Adrenal gland (tissue), 9 donors: ENCODE measurements at regions not wholly inside any gene's neighbourhood (a gene's known extent, or its start where the extent isn't known, plus 50 kb on each side); places are given as distances from the start of the nearest gene placed in this dataset.

ENCODE experiments used
- DNase-seq, 7 donors: peaks; one replicate each; pipeline ENCODE4 v3.0.0-alpha.2; 2019 to 2020
- H3K27ac ChIP-seq, 5 donors: fragments of 200-600 bp; sonication (generic) in 4 of 5; 1 replicate in 3 of 5; 2 replicates in 2 of 5; pipeline versions ENCODE4 v1.5.1 to v1.8.0; 2016 to 2020; ENCODE audit warnings: mild to moderate bottlenecking in 1 of 5
- H3K27me3 ChIP-seq: fragments of 200-600 bp; 2 replicates; pipeline ENCODE4 v1.8.0; 2021
- H3K36me3 ChIP-seq, 2 donors: fragments of 200-600 bp; replicated peaks in 1 of 2; 1 replicate in 1 of 2; 2 replicates in 1 of 2; pipeline versions ENCODE4 v1.5.1 to v1.8.0; 2018 to 2022
- H3K4me1 ChIP-seq, 2 donors: fragments of 200-600 bp; replicated peaks in 1 of 2; 1 replicate in 1 of 2; 2 replicates in 1 of 2; pipeline versions ENCODE4 v1.5.1 to v1.8.0; 2018 to 2021
- H3K4me3 ChIP-seq, 4 donors: fragments of 200-600 bp; sonication (generic) in 3 of 4; one replicate each; pipeline ENCODE4 v1.5.1; 2016 to 2018
- H3K9me3 ChIP-seq, 3 donors: fragments of 200-600 bp; sonication (generic) in 1 of 3; replicated peaks in 1 of 3; 1 replicate in 2 of 3; 2 replicates in 1 of 3; pipeline versions ENCODE4 v1.5.1 to v1.8.0; 2016 to 2021
- CTCF ChIP-seq, 6 experiments: fragments of 450-650 bp in 4 of 6; fragments of 200-600 bp in 2 of 6; sonication (generic) in 1 of 6; IDR thresholded peaks; 1 replicate in 5 of 6; 2 replicates in 1 of 6; pipeline versions ENCODE4 v1.5.1 to v1.8.0; 2016 to 2021; ENCODE audit warnings: antibody characterized with exemption in 6 of 6, mild to moderate bottlenecking in 2 of 6, moderate library complexity in 1 of 6
- POLR2A ChIP-seq, 2 donors: fragments of 450-650 bp; IDR thresholded peaks; one replicate each; pipeline ENCODE4 v1.6.1; 2017; ENCODE audit warnings: antibody characterized with exemption in 2 of 2, mild to moderate bottlenecking in 2 of 2, moderate library complexity in 1 of 2
- WGBS, 4 donors: extraction: QIAGEN DNeasy Blood & Tissue Kit in 2 of 4; methylation state at CpG; one replicate each; pipeline versions ENCODE4 v1.1.5 to v1.1.7; 2013 to 2017; 5-methylcytosine and 5-hydroxymethylcytosine counted together
- intact Hi-C, 2 donors: fragments of 100-400 bp; cut with DNase I; formaldehyde crosslinking; loops; one replicate each; pipeline versions ENCODE4 v1.14.1 to v1.15.0; 2022 to 2023
- donor health status: healthy with polysubstance abuse.
- donor health status: Bipolar disorder and iron deficiency.
- donor health status: DM: yes; HTN: yes; CAD: no.
- donor health status: DM: no; HTN: no; CAD: no.
- donor health status: DM: no; HTN: no; CAD: no.

DNA sequence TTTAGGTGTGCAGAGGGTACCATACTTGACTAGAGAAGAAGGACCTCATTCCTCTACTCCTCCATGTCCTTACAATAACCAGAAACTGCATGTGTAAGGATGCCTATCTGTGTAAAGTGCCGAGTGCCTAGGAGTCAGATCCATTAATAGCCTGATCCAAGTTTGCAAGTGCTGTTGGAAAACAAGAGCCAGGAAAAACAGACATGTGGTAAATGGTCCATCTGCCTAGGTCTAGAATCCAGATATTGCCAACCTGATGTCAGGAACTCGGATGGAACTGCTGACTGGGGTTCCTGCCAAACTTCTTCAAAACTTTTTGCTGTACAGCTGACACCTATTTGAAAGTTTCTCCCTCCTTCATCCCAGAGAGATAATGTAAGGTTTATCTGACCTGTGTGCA, 239.4 kb upstream of the CAMK1G start:
- DNase-seq: no peak
- Histone ChIP-seq H3K27ac (no peak overlapping the region), H3K4me1 (peaks cover 0 to 6% of the 10 kb centered on the region in 2 donors), H3K9me3 (no peaks in the 10 kb centered on the region), H3K36me3 (no peaks in the 10 kb centered on the region), H3K4me3 (no peak overlapping the region), H3K27me3 (no peaks in the 10 kb centered on the region)
- no peak for TF ChIP-seq POLR2A (IDR thresholded peaks at IDR 0.05)
- no peak for TF ChIP-seq CTCF (IDR thresholded peaks at IDR 0.05)
- 45 to 81% (median 74%) methylated on average over 2 of the region's 2 CpGs for WGBS, 4 donors
- intact Hi-C loops: no loop called here

GRCh38 chr1:209349363-209350308, 233.9 kb upstream of the CAMK1G start:
- DNase-seq: peak in 1 of 7 donors; percentile 20
- Histone ChIP-seq H3K4me3 (no peak overlapping the region), H3K27me3 (no peaks in the 10 kb centered on the region), H3K36me3 (no peaks in the 10 kb centered on the region), H3K9me3 (no peaks in the 10 kb centered on the region), H3K4me1 (no peaks in the 10 kb centered on the region), H3K27ac (no peak overlapping the region)
- TF ChIP-seq CTCF (IDR thresholded peaks at IDR 0.05) (no peak), POLR2A (IDR thresholded peaks at IDR 0.05) (no peak)
- intact Hi-C loops: loop anchor here (5.0 to 10.0 kb wide), 3 partner anchors 95 to 145 kb away; no protein-coding TSS in a partner anchor
- WGBS, 4 donors: 29 to 41% (median 37%) methylated on average over 9 of the region's 9 CpGs

DNA sequence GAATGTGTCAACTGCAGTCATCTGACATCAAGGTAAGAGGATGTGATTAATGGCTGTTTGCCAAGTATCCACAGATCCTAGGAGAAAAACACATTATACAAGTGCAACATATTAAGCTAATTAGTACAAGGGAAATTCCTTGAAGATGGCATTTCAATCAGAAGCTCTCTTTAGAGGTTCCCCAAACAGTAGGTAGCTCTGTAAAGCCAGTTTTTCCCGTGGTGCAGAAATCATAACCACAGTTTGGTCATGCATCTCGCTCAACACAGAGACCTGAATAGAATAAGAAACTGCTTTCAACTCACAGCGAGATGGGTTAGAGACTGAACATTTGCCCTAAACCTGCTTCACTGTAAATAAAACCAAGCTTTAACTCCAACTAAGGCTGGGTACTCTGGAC, 230.5 kb upstream of the CAMK1G start:
- Histone ChIP-seq H3K36me3 (no peaks in the 10 kb centered on the region), H3K27me3 (no peaks in the 10 kb centered on the region), H3K4me3 (no peak overlapping the region), H3K27ac (no peak overlapping the region), H3K4me1 (no peaks in the 10 kb centered on the region), H3K9me3 (no peaks in the 10 kb centered on the region)
- intact Hi-C loops: loop anchor here (5.0 to 10.0 kb wide), 3 partner anchors 98 to 148 kb away; no protein-coding TSS in a partner anchor
- no peak for DNase-seq
- TF ChIP-seq POLR2A (IDR thresholded peaks at IDR 0.05) (no peak), CTCF (IDR thresholded peaks at IDR 0.05) (no peak)
- 88 to 100% (median 90%) methylated on average over 2 to 3 of the region's 3 CpGs for WGBS, 4 donors

DNA sequence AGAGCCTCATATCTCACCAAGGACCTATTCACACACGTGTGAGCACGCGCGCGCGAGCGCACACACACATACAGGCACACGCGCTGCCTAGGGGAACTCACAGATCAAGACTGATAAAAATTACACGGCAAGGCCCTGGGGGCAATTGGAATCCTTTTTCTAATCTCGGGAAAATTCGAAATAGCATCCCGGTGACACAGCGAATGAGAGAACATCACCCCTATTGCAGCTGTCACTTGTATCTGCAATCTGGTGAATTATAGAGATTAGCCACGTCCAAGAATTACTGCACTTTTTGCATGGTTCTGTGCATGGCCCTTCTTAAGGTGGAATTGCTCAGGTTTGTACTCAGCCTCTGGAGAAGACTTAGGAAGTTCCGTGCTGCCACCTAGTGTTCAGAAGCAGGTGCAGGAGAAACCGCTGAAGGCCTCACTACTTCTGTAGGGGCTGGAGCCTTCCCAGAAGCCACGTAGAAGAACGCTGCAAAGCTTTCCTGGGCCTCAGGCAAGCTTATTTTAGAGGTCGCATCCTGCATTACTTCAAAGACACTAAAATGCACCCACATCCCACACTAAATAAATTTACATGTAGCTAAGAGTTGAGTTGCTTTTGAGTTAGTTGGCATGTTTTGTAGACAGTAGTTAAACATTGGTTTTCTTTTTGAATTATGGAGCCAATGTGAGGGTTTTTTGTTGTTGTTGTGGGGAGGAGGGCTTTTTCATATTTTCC, 229.2 kb upstream of the CAMK1G start:
- H3K27ac ChIP-seq: no peak overlapping the region
- peak; percentile 81 to 95 (median 88) for DNase-seq
- 29 to 41% (median 36%) methylated on average over 13 to 20 of the region's 20 CpGs for WGBS, 4 donors
- intact Hi-C loops: loop anchor here (5.0 to 10.0 kb wide), 3 partner anchors 99 to 149 kb away; no protein-coding TSS in a partner anchor
- no peak overlapping the region for H3K4me3 ChIP-seq
- no peaks in the 10 kb centered on the region for H3K27me3 ChIP-seq
- H3K36me3 ChIP-seq: no peaks in the 10 kb centered on the region
- no peaks in the 10 kb centered on the region for H3K4me1 ChIP-seq
- TF ChIP-seq CTCF (IDR thresholded peaks at IDR 0.05): peak; percentile 67 to 86 (median 76)
- TF ChIP-seq POLR2A (IDR thresholded peaks at IDR 0.05): no peak
- H3K9me3 ChIP-seq: no peaks in the 10 kb centered on the region
